ENCODE measurements at regions not wholly inside any gene's neighbourhood (a gene's known extent, or its start where the extent isn't known, plus 50 kb on each side); places are given as distances from the start of the nearest gene placed in this dataset.

- intact Hi-C loops (cut with micrococcal nuclease; ENCODE audit: unreplicated experiment), result no loop called here
- DNase-seq, result no peak
- H3K4me3 Mint-ChIP-seq (ENCODE audit: low read depth, unreplicated experiment), result no peak overlapping the region
- H3K9me3 Mint-ChIP-seq (ENCODE audit: low read depth, unreplicated experiment), result peaks cover 2% of the 10 kb centered on the region
- no peak overlapping the region for H3K27ac Mint-ChIP-seq (ENCODE audit: unreplicated experiment)
- no peaks in the 10 kb centered on the region for H3K4me1 Mint-ChIP-seq (ENCODE audit: low read depth, unreplicated experiment)
- CTCF ChIA-PET, result no interaction called here
- no peak for TF ChIP-seq CTCF (IDR thresholded peaks at IDR 0.05; ENCODE audit: unreplicated experiment)
- no TSS peak for BruUV-seq (replicated peaks)
- no peaks in the 10 kb centered on the region for H3K27me3 Mint-ChIP-seq (ENCODE audit: unreplicated experiment)
- H3K36me3 Mint-ChIP-seq (ENCODE audit: insufficient read depth, unreplicated experiment), result no peaks in the 10 kb centered on the region
These were observed 361.2 kb upstream of the RIOK2 start for GRCh38 chr5:97544240-97544639.

- Mint-ChIP-seq H3K27ac (ENCODE audit: unreplicated experiment) (no peak overlapping the region), H3K4me1 (ENCODE audit: low read depth, unreplicated experiment) (no peaks in the 10 kb centered on the region), H3K4me3 (ENCODE audit: low read depth, unreplicated experiment) (no peak overlapping the region), H3K27me3 (ENCODE audit: unreplicated experiment) (no peaks in the 10 kb centered on the region), H3K36me3 (ENCODE audit: insufficient read depth, unreplicated experiment) (no peaks in the 10 kb centered on the region), H3K9me3 (ENCODE audit: low read depth, unreplicated experiment) (peaks cover 2% of the 10 kb centered on the region)
- intact Hi-C loops (cut with micrococcal nuclease; ENCODE audit: unreplicated experiment), result no loop called here
- no peak for DNase-seq
- CTCF ChIA-PET, result interaction anchor here (0.7 to 1.7 kb wide), 2 partner anchors 11 to 724 kb away, joined by 5 to 6 read pairs; no protein-coding TSS in a partner anchor
- TF ChIP-seq CTCF (IDR thresholded peaks at IDR 0.05; ENCODE audit: unreplicated experiment), result no peak
- BruUV-seq (replicated peaks), result no TSS peak
These were observed 361.6 kb upstream of the RIOK2 start for GRCh38 chr5:97544678-97545077.

- no peak for DNase-seq
- H3K36me3 Mint-ChIP-seq (ENCODE audit: insufficient read depth, unreplicated experiment), result no peaks in the 10 kb centered on the region
- no TSS peak for BruUV-seq (replicated peaks)
- no peak overlapping the region for H3K27ac Mint-ChIP-seq (ENCODE audit: unreplicated experiment)
- intact Hi-C loops (cut with micrococcal nuclease; ENCODE audit: unreplicated experiment), result no loop called here
- no peaks in the 10 kb centered on the region for H3K27me3 Mint-ChIP-seq (ENCODE audit: unreplicated experiment)
- no peak overlapping the region for H3K4me3 Mint-ChIP-seq (ENCODE audit: low read depth, unreplicated experiment)
- TF ChIP-seq CTCF (IDR thresholded peaks at IDR 0.05; ENCODE audit: unreplicated experiment), result no peak
- no peaks in the 10 kb centered on the region for H3K4me1 Mint-ChIP-seq (ENCODE audit: low read depth, unreplicated experiment)
- peaks cover 2% of the 10 kb centered on the region for H3K9me3 Mint-ChIP-seq (ENCODE audit: low read depth, unreplicated experiment)
- CTCF ChIA-PET, result interaction anchor here (0.7 to 1.7 kb wide), 2 partner anchors 11 to 723 kb away, joined by 5 to 6 read pairs; no protein-coding TSS in a partner anchor
These were observed 362.4 kb upstream of the RIOK2 start for GRCh38 chr5:97545446-97545845.

GRCh38 chr5:97545886-97546535 is 363.0 kb upstream of the RIOK2 start:
- BruUV-seq (replicated peaks), result no TSS peak
- peaks cover 2% of the 10 kb centered on the region for H3K9me3 Mint-ChIP-seq (ENCODE audit: low read depth, unreplicated experiment)
- no peak for TF ChIP-seq CTCF (IDR thresholded peaks at IDR 0.05; ENCODE audit: unreplicated experiment)
- no peaks in the 10 kb centered on the region for H3K36me3 Mint-ChIP-seq (ENCODE audit: insufficient read depth, unreplicated experiment)
- H3K27me3 Mint-ChIP-seq (ENCODE audit: unreplicated experiment), result no peaks in the 10 kb centered on the region
- no peak for DNase-seq
- no peak overlapping the region for H3K27ac Mint-ChIP-seq (ENCODE audit: unreplicated experiment)
- no peak overlapping the region for H3K4me3 Mint-ChIP-seq (ENCODE audit: low read depth, unreplicated experiment)
- CTCF ChIA-PET, result interaction anchor here (1.7 kb wide), 1 partner anchor 12 kb away, joined by 6 read pairs; no protein-coding TSS in a partner anchor
- H3K4me1 Mint-ChIP-seq (ENCODE audit: low read depth, unreplicated experiment), result no peaks in the 10 kb centered on the region
- intact Hi-C loops (cut with micrococcal nuclease; ENCODE audit: unreplicated experiment), result no loop called here
